Smooth muscle cell (in vitro differentiated cells): ENCODE measurements at regions not wholly inside any gene's neighbourhood (a gene's known extent, or its start where the extent isn't known, plus 50 kb on each side); places are given as distances from the start of the nearest gene placed in this dataset.

ENCODE experiments used
- DNase-seq: peaks from one replicate; lab custom pipeline; 2025; ENCODE audit not compliant: unreplicated experiment; lab: John Stamatoyannopoulos, UW
- H2AFZ ChIP-seq: fragments of 200-600 bp; sonication (generic); 2 replicates; pipeline ENCODE4 v1.6.0; 2016; ENCODE audit warnings: antibody characterized with exemption, low read depth, mild to moderate bottlenecking
- H3F3A ChIP-seq: fragments of 200-600 bp; sonication (generic); 2 replicates; pipeline ENCODE4 v1.6.0; 2017; ENCODE audit warnings: antibody characterized with exemption, low read depth
- H3K27ac ChIP-seq: fragments of 200-600 bp; sonication (generic); 2 replicates; pipeline ENCODE4 v1.5.1; 2016; ENCODE audit warnings: low read depth, mild to moderate bottlenecking
- H3K27me3 ChIP-seq: fragments of 200-600 bp; sonication (generic); 2 replicates; pipeline ENCODE4 v1.6.1; 2016; ENCODE audit warnings: low read depth, mild to moderate bottlenecking
- H3K36me3 ChIP-seq: fragments of 200-600 bp; sonication (generic); 2 replicates; pipeline ENCODE4 v1.5.1; 2016; ENCODE audit warnings: low read depth
- H3K4me1 ChIP-seq: fragments of 200-600 bp; sonication (generic); 2 replicates; pipeline ENCODE4 v1.5.1; 2016; ENCODE audit warnings: low read depth
- H3K4me2 ChIP-seq: fragments of 200-600 bp; sonication (generic); 2 replicates; pipeline ENCODE4 v1.6.0; 2016; ENCODE audit warnings: mild to moderate bottlenecking
- H3K4me3 ChIP-seq: fragments of 200-600 bp; sonication (generic); 2 replicates; pipeline ENCODE4 v1.5.1; 2016; ENCODE audit warnings: mild to moderate bottlenecking
- H3K79me2 ChIP-seq: fragments of 200-600 bp; sonication (generic); 2 replicates; pipeline ENCODE4 v1.6.0; 2016; ENCODE audit warnings: low read depth, mild to moderate bottlenecking
- H3K9ac ChIP-seq: fragments of 200-600 bp; sonication (generic); 2 replicates; pipeline ENCODE4 v1.6.0; 2016; ENCODE audit warnings: low read depth
- H3K9me3 ChIP-seq: fragments of 200-600 bp; sonication (generic); replicated peaks from 2 replicates; pipeline ENCODE4 v1.5.1; 2016; ENCODE audit warnings: low read depth
- H4K20me1 ChIP-seq: fragments of 200-600 bp; sonication (generic); 2 replicates; pipeline ENCODE4 v1.6.0; 2016; ENCODE audit warnings: low read depth
- WGBS: methylation state at CpG from one replicate; pipeline ENCODE4 v1.1.7; 2016; ENCODE audit warnings: low lambda C conversion rate; 5-methylcytosine and 5-hydroxymethylcytosine counted together
- TF ChIP-seq, protein P1 (sequence below): fragments of 200-600 bp; sonication (generic); IDR thresholded peaks from 2 replicates; pipeline ENCODE4 v1.5.1; 2017; ENCODE audit warnings: borderline replicate concordance, mild to moderate bottlenecking, antibody characterized with exemption; ENCODE audit not compliant: insufficient read depth, poor library complexity, severe bottlenecking

DNA sequence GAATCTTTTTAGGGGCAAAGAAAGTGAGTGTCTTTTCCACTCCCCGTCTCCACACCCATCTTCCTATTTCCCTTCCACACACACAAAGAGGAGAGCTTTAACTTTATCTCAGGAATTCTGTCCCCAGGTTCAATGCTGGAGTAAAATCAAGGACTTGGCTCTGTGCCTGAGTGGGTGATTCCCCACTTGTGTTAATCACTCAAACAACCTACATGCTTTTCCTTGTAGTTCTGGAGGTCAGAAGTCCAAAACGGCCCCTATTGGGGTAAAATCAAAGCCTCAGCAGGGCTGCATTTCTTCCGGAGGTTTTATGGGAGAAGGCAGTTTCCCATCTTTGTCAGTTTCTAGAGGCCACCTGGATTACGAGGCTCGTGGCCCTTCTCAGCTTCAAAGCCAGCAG lies 422.3 kb upstream of the RBFOX1 start:
- Histone ChIP-seq H3K27me3 (no peaks in the 10 kb centered on the region), H3K27ac (no peak overlapping the region), H3K4me1 (no peaks in the 10 kb centered on the region), H3K36me3 (no peaks in the 10 kb centered on the region), H3K4me2 (no peak overlapping the region), H2AFZ (no peak overlapping the region), H3K9me3 (no peaks in the 10 kb centered on the region), H3K4me3 (no peak overlapping the region), H3F3A (no peaks in the 10 kb centered on the region), H3K79me2 (no peaks in the 10 kb centered on the region), H3K9ac (no peak overlapping the region), H4K20me1 (no peaks in the 10 kb centered on the region)
- 72% methylated on average over 5 of the region's 5 CpGs for WGBS
- DNase-seq: no peak
- TF ChIP-seq, protein P1, sequence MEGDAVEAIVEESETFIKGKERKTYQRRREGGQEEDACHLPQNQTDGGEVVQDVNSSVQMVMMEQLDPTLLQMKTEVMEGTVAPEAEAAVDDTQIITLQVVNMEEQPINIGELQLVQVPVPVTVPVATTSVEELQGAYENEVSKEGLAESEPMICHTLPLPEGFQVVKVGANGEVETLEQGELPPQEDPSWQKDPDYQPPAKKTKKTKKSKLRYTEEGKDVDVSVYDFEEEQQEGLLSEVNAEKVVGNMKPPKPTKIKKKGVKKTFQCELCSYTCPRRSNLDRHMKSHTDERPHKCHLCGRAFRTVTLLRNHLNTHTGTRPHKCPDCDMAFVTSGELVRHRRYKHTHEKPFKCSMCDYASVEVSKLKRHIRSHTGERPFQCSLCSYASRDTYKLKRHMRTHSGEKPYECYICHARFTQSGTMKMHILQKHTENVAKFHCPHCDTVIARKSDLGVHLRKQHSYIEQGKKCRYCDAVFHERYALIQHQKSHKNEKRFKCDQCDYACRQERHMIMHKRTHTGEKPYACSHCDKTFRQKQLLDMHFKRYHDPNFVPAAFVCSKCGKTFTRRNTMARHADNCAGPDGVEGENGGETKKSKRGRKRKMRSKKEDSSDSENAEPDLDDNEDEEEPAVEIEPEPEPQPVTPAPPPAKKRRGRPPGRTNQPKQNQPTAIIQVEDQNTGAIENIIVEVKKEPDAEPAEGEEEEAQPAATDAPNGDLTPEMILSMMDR: no peak

DNA sequence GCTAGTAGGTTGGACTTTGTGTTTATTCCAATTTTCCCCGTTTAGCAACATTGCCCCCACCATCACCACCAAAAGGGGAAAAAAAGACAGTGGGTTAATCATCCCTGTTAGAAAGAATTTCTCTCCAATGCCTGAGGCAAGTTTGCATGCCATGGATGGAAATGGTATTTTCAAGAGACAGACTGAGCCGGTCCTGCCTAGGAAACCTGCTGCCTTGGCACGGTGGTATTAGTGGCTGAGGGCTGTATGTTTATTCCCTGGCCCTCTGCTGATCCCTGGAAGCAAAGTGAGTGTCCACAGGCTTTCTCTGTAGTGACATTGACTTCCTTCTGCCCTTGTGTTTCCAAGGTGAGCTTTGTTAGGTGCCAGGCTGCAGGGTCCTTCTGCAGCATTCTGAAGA lies 427.0 kb upstream of the RBFOX1 start:
- WGBS: 55% methylated on average over 3 of the region's 3 CpGs
- H3F3A ChIP-seq: no peaks in the 10 kb centered on the region

DNA sequence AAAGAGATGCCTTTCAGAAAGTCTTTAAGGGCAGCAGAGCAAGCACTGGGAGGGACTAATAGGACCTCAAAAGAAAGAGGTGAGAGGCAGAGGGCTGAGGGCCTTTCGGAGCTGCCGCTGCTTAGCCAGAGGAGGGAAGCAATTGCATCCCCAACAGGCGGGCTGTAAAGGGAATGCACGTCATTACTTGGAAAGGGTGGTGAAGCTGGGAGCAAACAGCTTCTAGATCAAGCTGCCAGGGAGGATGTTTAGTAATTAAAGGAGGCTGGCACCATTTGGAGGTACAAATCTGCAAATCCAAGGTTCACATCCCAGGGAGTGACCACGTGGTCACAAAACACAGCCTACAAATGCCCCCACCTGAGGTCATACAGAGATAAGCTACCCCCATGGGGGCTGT lies 429.0 kb upstream of the RBFOX1 start:
- H3K36me3 ChIP-seq: no peaks in the 10 kb centered on the region
- H3K79me2 ChIP-seq: no peaks in the 10 kb centered on the region
- no peak overlapping the region for H3K4me2 ChIP-seq
- H3K4me3 ChIP-seq: no peak overlapping the region
- no peaks in the 10 kb centered on the region for H3K9me3 ChIP-seq
- TF ChIP-seq, protein P1: no peak
- no peaks in the 10 kb centered on the region for H3F3A ChIP-seq
- WGBS: 84% methylated on average over 5 of the region's 5 CpGs
- no peak for DNase-seq
- H3K27ac ChIP-seq: no peak overlapping the region
- no peaks in the 10 kb centered on the region for H3K4me1 ChIP-seq
- H4K20me1 ChIP-seq: no peaks in the 10 kb centered on the region
- no peak overlapping the region for H3K9ac ChIP-seq
- H3K27me3 ChIP-seq: no peaks in the 10 kb centered on the region
- no peak overlapping the region for H2AFZ ChIP-seq

More for the DNA sequence above, 427.0 kb upstream of the RBFOX1 start:
- H2AFZ ChIP-seq: no peak overlapping the region
- H3K27me3 ChIP-seq: no peaks in the 10 kb centered on the region
- no peaks in the 10 kb centered on the region for H3K4me1 ChIP-seq
- TF ChIP-seq, protein P1: no peak
- no peaks in the 10 kb centered on the region for H3K36me3 ChIP-seq
- no peak overlapping the region for H3K4me3 ChIP-seq
- no peak overlapping the region for H3K4me2 ChIP-seq
- H3K79me2 ChIP-seq: no peaks in the 10 kb centered on the region
- no peak for DNase-seq
- H4K20me1 ChIP-seq: no peaks in the 10 kb centered on the region
- no peak overlapping the region for H3K9ac ChIP-seq
- no peak overlapping the region for H3K27ac ChIP-seq
- no peaks in the 10 kb centered on the region for H3K9me3 ChIP-seq

DNA sequence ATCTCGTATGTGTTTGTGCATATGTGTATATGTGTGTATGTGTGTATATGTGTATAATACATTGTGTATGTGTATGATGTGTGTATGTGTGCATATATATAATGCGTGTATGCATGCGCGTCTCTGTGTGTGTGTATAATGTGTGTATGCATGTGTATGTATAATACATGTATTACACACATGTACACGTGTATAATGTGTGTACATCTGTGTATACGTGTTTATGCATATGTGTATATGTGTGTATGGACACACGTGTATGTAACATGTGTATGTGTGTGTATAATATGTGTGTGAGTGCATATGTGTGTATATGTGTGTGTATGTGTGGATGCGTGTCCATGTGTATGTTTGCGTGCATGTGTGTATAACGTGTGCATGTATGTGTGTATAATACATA lies 433.7 kb upstream of the RBFOX1 start:
- WGBS: 85% methylated on average over 10 of the region's 10 CpGs
- H3F3A ChIP-seq: no peaks in the 10 kb centered on the region
- H3K9me3 ChIP-seq: no peaks in the 10 kb centered on the region
- H3K27ac ChIP-seq: no peak overlapping the region
- TF ChIP-seq, protein P1: no peak
- no peaks in the 10 kb centered on the region for H3K27me3 ChIP-seq
- no peak for DNase-seq
- H3K9ac ChIP-seq: no peak overlapping the region
- H4K20me1 ChIP-seq: no peaks in the 10 kb centered on the region
- no peaks in the 10 kb centered on the region for H3K36me3 ChIP-seq
- no peaks in the 10 kb centered on the region for H3K4me1 ChIP-seq
- H3K4me3 ChIP-seq: no peak overlapping the region
- no peak overlapping the region for H3K4me2 ChIP-seq
- H3K79me2 ChIP-seq: no peaks in the 10 kb centered on the region
- no peak overlapping the region for H2AFZ ChIP-seq
